Nephron progenitor cell (in vitro differentiated cells): ENCODE measurements at regions not wholly inside any gene's neighbourhood (a gene's known extent, or its start where the extent isn't known, plus 50 kb on each side); places are given as distances from the start of the nearest gene placed in this dataset.

Experiments used
- DNase-seq: peaks from one replicate; pipeline ENCODE4 v3.0.0; 2021
- H3K27ac Mint-ChIP-seq: 2 replicates; pipeline ENCODE4 v1.8.0; 2021; ENCODE audit warnings: mild to moderate bottlenecking, moderate library complexity, mixed read lengths
- H3K27me3 Mint-ChIP-seq: 2 replicates; pipeline ENCODE4 v1.8.0; 2021; ENCODE audit warnings: mild to moderate bottlenecking, low read depth, mixed read lengths; ENCODE audit not compliant: poor library complexity
- H3K36me3 Mint-ChIP-seq: 2 replicates; pipeline ENCODE4 v1.8.0; 2021; ENCODE audit warnings: low read depth, mixed read lengths
- H3K4me1 Mint-ChIP-seq: 2 replicates; pipeline ENCODE4 v1.8.0; 2021; ENCODE audit warnings: mixed read lengths
- H3K4me3 Mint-ChIP-seq: 2 replicates; pipeline ENCODE4 v1.8.0; 2021; ENCODE audit warnings: mild to moderate bottlenecking, moderate library complexity, mixed read lengths
- H3K9me3 Mint-ChIP-seq: 2 replicates; pipeline ENCODE4 v1.8.0; 2021; ENCODE audit warnings: mild to moderate bottlenecking, moderate library complexity, mixed read lengths
- TF ChIP-seq, protein P1 (sequence below): fragments of 200-600 bp; sonication (generic); IDR thresholded peaks from 2 replicates; pipeline ENCODE4 v1.5.0; 2021; ENCODE audit warnings: antibody characterized with exemption

DNA sequence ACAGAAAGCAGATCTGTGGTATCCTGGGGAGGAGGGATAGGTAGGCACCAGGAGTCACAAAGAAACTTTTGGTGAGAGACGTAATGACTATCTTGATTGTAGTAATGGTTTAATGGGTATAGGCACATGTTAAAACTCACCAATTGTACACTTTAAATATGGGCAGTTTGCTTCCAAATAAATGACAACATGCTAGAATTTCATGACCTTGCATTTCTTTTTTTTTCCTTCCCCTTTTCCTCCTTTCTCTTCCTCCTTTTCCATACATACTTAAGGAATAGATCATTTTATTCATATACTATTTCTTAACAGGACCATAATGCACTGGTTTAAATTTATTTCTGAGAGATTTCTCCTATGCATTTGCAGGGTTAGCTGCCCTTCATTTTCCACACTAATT, 341.8 kb downstream of the TMEM182 start:
- no peaks in the 10 kb centered on the region for H3K9me3 Mint-ChIP-seq
- no peak overlapping the region for H3K27ac Mint-ChIP-seq

DNA sequence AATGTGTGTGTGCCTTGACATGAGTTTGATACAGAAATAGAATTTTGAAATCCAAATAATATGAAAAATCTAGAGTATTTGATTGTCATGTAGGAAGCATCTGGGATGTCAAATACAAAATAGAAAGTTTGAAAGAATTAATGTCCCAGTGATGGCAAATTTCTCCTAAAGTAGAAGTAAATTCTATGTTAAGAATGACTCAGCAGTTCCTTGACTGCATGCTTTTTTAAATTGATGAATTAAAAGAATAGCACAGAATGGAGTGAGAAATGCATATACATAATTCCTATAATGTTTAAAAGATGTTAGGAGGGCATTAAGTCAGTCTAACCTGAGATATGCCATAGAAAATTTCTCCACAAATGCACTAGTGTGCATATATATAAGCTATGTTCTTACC, 357.5 kb downstream of the TMEM182 start:
- no peaks in the 10 kb centered on the region for H3K36me3 Mint-ChIP-seq
- TF ChIP-seq, protein P1, sequence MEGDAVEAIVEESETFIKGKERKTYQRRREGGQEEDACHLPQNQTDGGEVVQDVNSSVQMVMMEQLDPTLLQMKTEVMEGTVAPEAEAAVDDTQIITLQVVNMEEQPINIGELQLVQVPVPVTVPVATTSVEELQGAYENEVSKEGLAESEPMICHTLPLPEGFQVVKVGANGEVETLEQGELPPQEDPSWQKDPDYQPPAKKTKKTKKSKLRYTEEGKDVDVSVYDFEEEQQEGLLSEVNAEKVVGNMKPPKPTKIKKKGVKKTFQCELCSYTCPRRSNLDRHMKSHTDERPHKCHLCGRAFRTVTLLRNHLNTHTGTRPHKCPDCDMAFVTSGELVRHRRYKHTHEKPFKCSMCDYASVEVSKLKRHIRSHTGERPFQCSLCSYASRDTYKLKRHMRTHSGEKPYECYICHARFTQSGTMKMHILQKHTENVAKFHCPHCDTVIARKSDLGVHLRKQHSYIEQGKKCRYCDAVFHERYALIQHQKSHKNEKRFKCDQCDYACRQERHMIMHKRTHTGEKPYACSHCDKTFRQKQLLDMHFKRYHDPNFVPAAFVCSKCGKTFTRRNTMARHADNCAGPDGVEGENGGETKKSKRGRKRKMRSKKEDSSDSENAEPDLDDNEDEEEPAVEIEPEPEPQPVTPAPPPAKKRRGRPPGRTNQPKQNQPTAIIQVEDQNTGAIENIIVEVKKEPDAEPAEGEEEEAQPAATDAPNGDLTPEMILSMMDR: no peak

More for the DNA sequence above, 341.8 kb downstream of the TMEM182 start:
- Mint-ChIP-seq H3K4me1 (no peaks in the 10 kb centered on the region), H3K4me3 (no peak overlapping the region), H3K27me3 (peaks cover 3% of the 10 kb centered on the region), H3K36me3 (no peaks in the 10 kb centered on the region)
- DNase-seq: no peak
- TF ChIP-seq, protein P1: no peak

DNA sequence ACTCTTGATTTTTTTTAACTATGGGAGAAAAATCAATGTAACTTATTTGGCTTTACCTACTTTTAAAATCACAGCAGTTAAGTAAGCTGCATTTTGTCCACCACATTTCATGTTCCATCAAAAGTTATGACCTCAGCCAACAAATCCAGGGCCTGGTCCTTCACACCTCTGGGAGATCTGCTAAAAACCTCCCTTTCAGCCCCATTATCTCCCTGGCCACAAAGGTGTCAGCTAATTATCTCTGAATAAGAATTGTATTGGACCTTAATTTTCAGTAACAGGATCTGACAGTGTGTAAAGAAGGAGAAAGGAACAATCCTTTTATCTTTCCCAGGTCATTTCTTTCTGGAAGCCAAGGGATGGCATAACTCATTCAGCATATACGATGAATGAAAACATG, 359.3 kb downstream of the TMEM182 start:
- no peaks in the 10 kb centered on the region for H3K9me3 Mint-ChIP-seq
- DNase-seq: no peak
- H3K4me1 Mint-ChIP-seq: no peaks in the 10 kb centered on the region
- H3K27me3 Mint-ChIP-seq: no peaks in the 10 kb centered on the region
- H3K36me3 Mint-ChIP-seq: no peaks in the 10 kb centered on the region
- TF ChIP-seq, protein P1: no peak
- H3K4me3 Mint-ChIP-seq: no peak overlapping the region
- no peak overlapping the region for H3K27ac Mint-ChIP-seq

More for the DNA sequence above, 357.5 kb downstream of the TMEM182 start:
- H3K9me3 Mint-ChIP-seq: no peaks in the 10 kb centered on the region
- no peaks in the 10 kb centered on the region for H3K4me1 Mint-ChIP-seq
- H3K27me3 Mint-ChIP-seq: no peaks in the 10 kb centered on the region
- no peak for DNase-seq
- H3K4me3 Mint-ChIP-seq: no peak overlapping the region
- no peak overlapping the region for H3K27ac Mint-ChIP-seq

- no peaks in the 10 kb centered on the region for H3K27me3 Mint-ChIP-seq
- no peaks in the 10 kb centered on the region for H3K4me1 Mint-ChIP-seq
- no peak for DNase-seq
- H3K36me3 Mint-ChIP-seq: no peaks in the 10 kb centered on the region
- H3K4me3 Mint-ChIP-seq: no peak overlapping the region
- TF ChIP-seq, protein P1: no peak
- no peaks in the 10 kb centered on the region for H3K9me3 Mint-ChIP-seq
- no peak overlapping the region for H3K27ac Mint-ChIP-seq
These were observed 361.7 kb downstream of the TMEM182 start for GRCh38 chr2:103123516-103123915.

GRCh38 chr2:103130857-103131256, 369.0 kb downstream of the TMEM182 start:
- Mint-ChIP-seq H3K4me1 (peaks cover 10% of the 10 kb centered on the region), H3K36me3 (no peaks in the 10 kb centered on the region), H3K9me3 (peaks cover 13% of the 10 kb centered on the region), H3K27me3 (peaks cover 6% of the 10 kb centered on the region), H3K4me3 (no peak overlapping the region), H3K27ac (no peak overlapping the region)
- TF ChIP-seq, protein P1: no peak
- DNase-seq: no peak

GRCh38 chr2:103132536-103133217, 370.8 kb downstream of the TMEM182 start:
- no peak for DNase-seq

More at GRCh38 chr2:103132536-103133217, 370.8 kb downstream of the TMEM182 start:
- H3K9me3 Mint-ChIP-seq: peaks cover 28% of the 10 kb centered on the region
- peaks cover 4% of the 10 kb centered on the region for H3K36me3 Mint-ChIP-seq
- H3K27me3 Mint-ChIP-seq: peaks cover 12% of the 10 kb centered on the region
- no peak overlapping the region for H3K27ac Mint-ChIP-seq
- TF ChIP-seq, protein P1: no peak
- peaks cover 10% of the 10 kb centered on the region for H3K4me1 Mint-ChIP-seq
- H3K4me3 Mint-ChIP-seq: peak overlapping the region; percentile 52
